Panc1 (cell line): ENCODE measurements at regions not wholly inside any gene's neighbourhood (a gene's known extent, or its start where the extent isn't known, plus 50 kb on each side); places are given as distances from the start of the nearest gene placed in this dataset.

Source experiments
- POLR2AphosphoS5 ChIP-seq: IDR thresholded peaks from 2 replicates; pipeline ENCODE4 v1.6.1; 2012; ENCODE audit warnings: mild to moderate bottlenecking, low read depth, low read length, moderate library complexity
- SIN3A ChIP-seq: IDR thresholded peaks from 2 replicates; pipeline ENCODE4 v1.6.1; 2012; ENCODE audit warnings: low read depth, mild to moderate bottlenecking, low read length, moderate library complexity, borderline replicate concordance; ENCODE audit not compliant: insufficient read depth
- TCF7L2 ChIP-seq: IDR thresholded peaks from 2 replicates; pipeline ENCODE4 v1.6.1; 2011; ENCODE audit warnings: mild to moderate bottlenecking, low read depth, low read length, inconsistent platforms
- TF ChIP-seq, protein P1 (sequence below): fragments of 450-650 bp; IDR thresholded peaks from 2 replicates; pipeline ENCODE4 v1.5.1; 2017; ENCODE audit warnings: mild to moderate bottlenecking
- TF ChIP-seq, protein P2 (sequence below), 2 experiments: IDR thresholded peaks; 2 replicates each; pipeline ENCODE4 v1.6.1; 2011 to 2012; ENCODE audit warnings: low read depth in 2 of 2, control low read depth in 1 of 2, low read length in 1 of 2, mild to moderate bottlenecking in 1 of 2, moderate library complexity in 1 of 2; ENCODE audit not compliant: insufficient read depth in 1 of 2

DNA sequence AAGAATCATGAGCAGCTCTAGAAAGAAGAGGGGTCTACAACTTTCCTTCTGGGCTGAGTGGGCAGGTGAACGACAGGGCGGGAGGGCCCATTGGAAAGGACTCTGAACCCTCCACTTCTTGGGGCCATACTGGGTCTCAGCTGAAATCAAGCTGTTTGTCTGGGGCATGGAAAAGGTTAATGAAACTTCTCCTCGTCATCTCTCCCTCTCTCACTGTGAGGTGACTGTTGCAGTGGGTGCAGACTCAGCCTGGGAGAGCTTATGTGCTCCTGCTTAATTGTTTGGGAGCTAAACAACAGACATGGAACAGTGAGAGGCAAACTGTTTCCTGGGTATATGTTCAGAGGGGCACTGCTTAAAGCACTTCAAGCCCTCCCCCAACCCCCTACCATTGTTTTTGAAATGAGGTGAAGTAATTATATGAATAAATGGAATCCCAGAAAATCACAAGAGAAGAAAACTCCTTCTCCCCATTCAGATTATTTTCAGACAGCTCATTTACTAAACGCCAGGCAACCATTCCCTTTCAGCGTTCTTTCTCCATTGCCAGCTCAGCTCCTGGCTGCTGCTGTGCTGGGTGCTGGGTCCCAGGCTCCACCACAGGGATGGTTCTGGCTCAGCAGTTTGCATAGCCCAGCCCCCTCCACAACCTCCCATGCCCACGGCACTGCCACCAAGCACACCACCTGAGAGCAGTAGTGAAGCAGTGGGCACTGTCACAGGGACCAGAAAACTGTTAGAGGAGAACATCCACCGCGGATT, 444.9 kb upstream of the TBL1XR1 start:
- TF ChIP-seq, protein P1, sequence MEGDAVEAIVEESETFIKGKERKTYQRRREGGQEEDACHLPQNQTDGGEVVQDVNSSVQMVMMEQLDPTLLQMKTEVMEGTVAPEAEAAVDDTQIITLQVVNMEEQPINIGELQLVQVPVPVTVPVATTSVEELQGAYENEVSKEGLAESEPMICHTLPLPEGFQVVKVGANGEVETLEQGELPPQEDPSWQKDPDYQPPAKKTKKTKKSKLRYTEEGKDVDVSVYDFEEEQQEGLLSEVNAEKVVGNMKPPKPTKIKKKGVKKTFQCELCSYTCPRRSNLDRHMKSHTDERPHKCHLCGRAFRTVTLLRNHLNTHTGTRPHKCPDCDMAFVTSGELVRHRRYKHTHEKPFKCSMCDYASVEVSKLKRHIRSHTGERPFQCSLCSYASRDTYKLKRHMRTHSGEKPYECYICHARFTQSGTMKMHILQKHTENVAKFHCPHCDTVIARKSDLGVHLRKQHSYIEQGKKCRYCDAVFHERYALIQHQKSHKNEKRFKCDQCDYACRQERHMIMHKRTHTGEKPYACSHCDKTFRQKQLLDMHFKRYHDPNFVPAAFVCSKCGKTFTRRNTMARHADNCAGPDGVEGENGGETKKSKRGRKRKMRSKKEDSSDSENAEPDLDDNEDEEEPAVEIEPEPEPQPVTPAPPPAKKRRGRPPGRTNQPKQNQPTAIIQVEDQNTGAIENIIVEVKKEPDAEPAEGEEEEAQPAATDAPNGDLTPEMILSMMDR, result no peak
- TF ChIP-seq POLR2AphosphoS5, result no peak
- TF ChIP-seq, protein P2, sequence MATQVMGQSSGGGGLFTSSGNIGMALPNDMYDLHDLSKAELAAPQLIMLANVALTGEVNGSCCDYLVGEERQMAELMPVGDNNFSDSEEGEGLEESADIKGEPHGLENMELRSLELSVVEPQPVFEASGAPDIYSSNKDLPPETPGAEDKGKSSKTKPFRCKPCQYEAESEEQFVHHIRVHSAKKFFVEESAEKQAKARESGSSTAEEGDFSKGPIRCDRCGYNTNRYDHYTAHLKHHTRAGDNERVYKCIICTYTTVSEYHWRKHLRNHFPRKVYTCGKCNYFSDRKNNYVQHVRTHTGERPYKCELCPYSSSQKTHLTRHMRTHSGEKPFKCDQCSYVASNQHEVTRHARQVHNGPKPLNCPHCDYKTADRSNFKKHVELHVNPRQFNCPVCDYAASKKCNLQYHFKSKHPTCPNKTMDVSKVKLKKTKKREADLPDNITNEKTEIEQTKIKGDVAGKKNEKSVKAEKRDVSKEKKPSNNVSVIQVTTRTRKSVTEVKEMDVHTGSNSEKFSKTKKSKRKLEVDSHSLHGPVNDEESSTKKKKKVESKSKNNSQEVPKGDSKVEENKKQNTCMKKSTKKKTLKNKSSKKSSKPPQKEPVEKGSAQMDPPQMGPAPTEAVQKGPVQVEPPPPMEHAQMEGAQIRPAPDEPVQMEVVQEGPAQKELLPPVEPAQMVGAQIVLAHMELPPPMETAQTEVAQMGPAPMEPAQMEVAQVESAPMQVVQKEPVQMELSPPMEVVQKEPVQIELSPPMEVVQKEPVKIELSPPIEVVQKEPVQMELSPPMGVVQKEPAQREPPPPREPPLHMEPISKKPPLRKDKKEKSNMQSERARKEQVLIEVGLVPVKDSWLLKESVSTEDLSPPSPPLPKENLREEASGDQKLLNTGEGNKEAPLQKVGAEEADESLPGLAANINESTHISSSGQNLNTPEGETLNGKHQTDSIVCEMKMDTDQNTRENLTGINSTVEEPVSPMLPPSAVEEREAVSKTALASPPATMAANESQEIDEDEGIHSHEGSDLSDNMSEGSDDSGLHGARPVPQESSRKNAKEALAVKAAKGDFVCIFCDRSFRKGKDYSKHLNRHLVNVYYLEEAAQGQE (IDR thresholded peaks at IDR 0.05; ENCODE audit: insufficient read depth in 1 of 2, low read depth in 2 of 2, low read length in 1 of 2), result no peak
- no peak for TF ChIP-seq TCF7L2
- TF ChIP-seq SIN3A, result no peak
